DOHH2 (cell line): ENCODE measurements at regions not wholly inside any gene's neighbourhood (a gene's known extent, or its start where the extent isn't known, plus 50 kb on each side); places are given as distances from the start of the nearest gene placed in this dataset.

Experiments
- EZH2phosphoT487 ChIP-seq: fragments of 200-600 bp; sonication (generic); IDR thresholded peaks from 2 replicates; pipeline ENCODE4 v1.6.1; 2017; ENCODE audit warnings: borderline replicate concordance, mild to moderate bottlenecking, antibody characterized with exemption, low read length, moderate library complexity, mixed read lengths
- TF ChIP-seq, protein P1 (sequence below): fragments of 200-600 bp; sonication (generic); IDR thresholded peaks from one replicate; pipeline ENCODE4 v1.5.1; 2014; ENCODE audit warnings: antibody characterized with exemption, mild to moderate bottlenecking, low read depth, low read length; ENCODE audit not compliant: poor library complexity, severe bottlenecking

DNA sequence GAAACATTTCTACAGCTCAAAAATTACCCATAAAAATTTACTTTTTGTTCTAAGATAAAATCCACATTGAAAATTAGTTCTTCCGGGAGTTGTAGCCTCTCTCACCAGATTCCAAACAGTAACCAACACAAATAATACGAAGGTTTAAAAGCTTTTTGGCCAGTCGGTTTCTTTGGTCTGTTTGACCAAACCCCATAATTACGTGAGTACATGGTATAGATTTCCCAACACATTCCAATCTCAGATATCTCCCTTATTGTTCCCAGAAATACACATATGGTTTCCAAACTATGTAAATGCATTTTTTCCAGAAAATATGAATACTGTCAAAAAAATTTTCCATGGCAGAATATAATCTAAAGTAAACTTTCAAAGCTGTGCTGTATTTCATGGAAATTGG is 722.0 kb downstream of the KCNJ2 start:
- TF ChIP-seq, protein P1, sequence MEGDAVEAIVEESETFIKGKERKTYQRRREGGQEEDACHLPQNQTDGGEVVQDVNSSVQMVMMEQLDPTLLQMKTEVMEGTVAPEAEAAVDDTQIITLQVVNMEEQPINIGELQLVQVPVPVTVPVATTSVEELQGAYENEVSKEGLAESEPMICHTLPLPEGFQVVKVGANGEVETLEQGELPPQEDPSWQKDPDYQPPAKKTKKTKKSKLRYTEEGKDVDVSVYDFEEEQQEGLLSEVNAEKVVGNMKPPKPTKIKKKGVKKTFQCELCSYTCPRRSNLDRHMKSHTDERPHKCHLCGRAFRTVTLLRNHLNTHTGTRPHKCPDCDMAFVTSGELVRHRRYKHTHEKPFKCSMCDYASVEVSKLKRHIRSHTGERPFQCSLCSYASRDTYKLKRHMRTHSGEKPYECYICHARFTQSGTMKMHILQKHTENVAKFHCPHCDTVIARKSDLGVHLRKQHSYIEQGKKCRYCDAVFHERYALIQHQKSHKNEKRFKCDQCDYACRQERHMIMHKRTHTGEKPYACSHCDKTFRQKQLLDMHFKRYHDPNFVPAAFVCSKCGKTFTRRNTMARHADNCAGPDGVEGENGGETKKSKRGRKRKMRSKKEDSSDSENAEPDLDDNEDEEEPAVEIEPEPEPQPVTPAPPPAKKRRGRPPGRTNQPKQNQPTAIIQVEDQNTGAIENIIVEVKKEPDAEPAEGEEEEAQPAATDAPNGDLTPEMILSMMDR, result no peak
- no peak for TF ChIP-seq EZH2phosphoT487
